Large intestine (tissue), 3 donors: ENCODE measurements at regions not wholly inside any gene's neighbourhood (a gene's known extent, or its start where the extent isn't known, plus 50 kb on each side); places are given as distances from the start of the nearest gene placed in this dataset.
A peak's percentile ranks its signal among the peaks of the same experiment; 100 is the strongest.

ENCODE experiments used
- DNase-seq, 2 donors: peaks; one replicate each; pipeline versions ENCODE4 v3.0.0 to v3.0.0-alpha.2; 2013
- H3K27ac ChIP-seq: one replicate; pipeline ENCODE4 v1.5.1; 2013; ENCODE audit warnings: low read length
- H3K27me3 ChIP-seq: 2 replicates; pipeline ENCODE4 v1.6.1; 2013; ENCODE audit warnings: low read length; ENCODE audit not compliant: control insufficient read depth, insufficient read depth
- H3K36me3 ChIP-seq: 2 replicates; pipeline ENCODE4 v1.6.1; 2013; ENCODE audit warnings: low read length; ENCODE audit not compliant: control insufficient read depth, insufficient read depth
- H3K4me1 ChIP-seq: one replicate; pipeline ENCODE4 v1.6.1; 2013; ENCODE audit warnings: low read length; ENCODE audit not compliant: control insufficient read depth, insufficient read depth
- H3K4me3 ChIP-seq: one replicate; pipeline ENCODE4 v1.5.1; 2013; ENCODE audit warnings: low read length
- H3K9me3 ChIP-seq: one replicate; pipeline ENCODE4 v1.6.1; 2013; ENCODE audit warnings: mild to moderate bottlenecking, low read depth, low read length, moderate library complexity; ENCODE audit not compliant: control insufficient read depth
- WGBS: methylation state at CpG from one replicate; pipeline ENCODE4 v1.1.5; 2013; ENCODE audit warnings: low lambda C conversion rate; ENCODE audit not compliant: insufficient coverage; 5-methylcytosine and 5-hydroxymethylcytosine counted together

DNA sequence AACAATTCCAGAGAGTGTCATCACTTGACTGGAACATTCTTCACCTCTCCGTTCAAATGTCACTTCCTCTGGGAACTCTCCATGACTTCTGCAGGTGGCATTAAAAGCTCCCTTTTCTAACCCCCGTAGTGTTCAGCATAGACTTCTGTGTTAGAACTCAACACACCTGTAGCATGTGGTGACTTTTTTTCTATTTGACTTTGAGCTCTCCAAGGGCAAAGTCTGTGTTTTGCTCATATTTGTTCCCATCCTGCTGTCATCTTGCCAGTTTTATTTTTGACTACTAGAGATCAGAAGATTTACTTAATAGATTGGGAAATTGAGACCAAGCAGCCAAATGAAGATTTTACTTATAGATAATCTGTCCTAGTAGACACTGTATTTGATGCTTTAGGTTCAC, 367.1 kb downstream of the INSC start:
- Histone ChIP-seq H3K27ac (no peak overlapping the region), H3K4me1 (no peaks in the 10 kb centered on the region), H3K27me3 (no peaks in the 10 kb centered on the region), H3K9me3 (no peaks in the 10 kb centered on the region), H3K36me3 (no peaks in the 10 kb centered on the region), H3K4me3 (no peak overlapping the region)
- peak in 1 of 2 donors; percentile 41 for DNase-seq
- no CpG with 5 or more reads among the region's 2 CpGs for WGBS

DNA sequence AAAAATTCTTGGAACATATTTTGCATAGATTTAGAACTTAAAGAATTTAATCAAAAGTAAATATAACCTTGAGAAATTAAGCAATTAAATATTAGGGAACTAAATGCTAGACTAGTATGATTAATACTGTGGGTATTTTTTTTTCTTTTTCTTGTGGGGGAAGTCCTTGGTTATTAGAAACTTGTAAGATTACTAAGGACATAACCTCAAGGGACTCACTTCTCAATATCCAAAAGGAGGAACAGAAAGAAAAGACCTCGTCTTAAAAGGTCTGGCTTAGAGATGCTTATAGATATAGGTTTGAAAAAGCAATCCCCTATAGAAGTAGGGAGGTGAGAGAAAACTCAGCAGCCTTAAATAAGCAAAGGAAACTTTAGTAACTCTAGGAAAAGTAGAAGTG, 368.5 kb downstream of the INSC start:
- no peaks in the 10 kb centered on the region for H3K9me3 ChIP-seq
- no peaks in the 10 kb centered on the region for H3K4me1 ChIP-seq
- DNase-seq, result no peak
- no peaks in the 10 kb centered on the region for H3K36me3 ChIP-seq
- no peak overlapping the region for H3K4me3 ChIP-seq
- H3K27me3 ChIP-seq, result no peaks in the 10 kb centered on the region
- WGBS, result no CpG with 5 or more reads among the region's 1 CpG
- H3K27ac ChIP-seq, result no peak overlapping the region

DNA sequence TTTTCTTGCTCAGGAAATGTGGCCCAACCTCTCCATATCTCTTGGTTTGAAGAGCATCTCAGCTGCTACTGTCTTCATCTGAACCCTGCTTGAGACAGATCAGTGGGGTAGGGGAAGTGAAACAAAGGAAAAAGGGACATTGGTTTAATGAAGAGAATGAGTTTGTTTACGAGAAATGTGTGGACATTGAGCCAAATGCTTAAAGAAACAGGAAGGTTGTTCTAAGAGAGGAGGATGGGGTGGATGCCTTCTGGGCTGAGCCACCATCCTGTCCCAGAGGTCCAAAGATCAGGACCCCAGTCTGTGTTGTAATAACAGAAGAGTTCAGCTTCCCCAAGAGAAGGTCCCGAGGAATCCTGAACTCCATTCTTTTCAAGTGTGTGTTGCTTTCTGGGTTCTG, 369.7 kb downstream of the INSC start:
- Histone ChIP-seq H3K4me3 (no peak overlapping the region), H3K27me3 (no peaks in the 10 kb centered on the region), H3K9me3 (no peaks in the 10 kb centered on the region), H3K36me3 (no peaks in the 10 kb centered on the region), H3K27ac (no peak overlapping the region), H3K4me1 (no peaks in the 10 kb centered on the region)
- 14% methylated on average over 1 of the region's 2 CpGs for WGBS
- DNase-seq, result no peak

DNA sequence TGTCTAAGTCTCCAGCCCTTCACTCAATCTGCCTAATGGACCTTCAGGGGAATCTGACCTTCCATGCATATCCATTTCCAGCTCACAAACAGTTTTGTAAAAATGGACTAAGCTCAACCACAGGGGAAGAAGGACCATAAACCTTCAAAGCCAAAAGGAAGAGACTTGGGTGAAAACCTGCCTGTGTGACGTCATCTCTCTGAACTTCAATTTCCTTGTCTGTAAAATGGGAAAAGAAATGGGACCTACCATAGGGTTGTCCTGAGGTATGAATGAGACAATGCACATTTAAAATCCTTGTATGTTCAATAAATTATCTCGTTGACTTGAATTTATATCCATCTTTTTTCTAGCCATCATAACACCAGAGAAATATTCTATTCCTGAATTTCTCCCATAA, 370.7 kb downstream of the INSC start:
- no peak overlapping the region for H3K27ac ChIP-seq
- H3K9me3 ChIP-seq, result no peaks in the 10 kb centered on the region
- H3K4me1 ChIP-seq, result no peaks in the 10 kb centered on the region
- H3K4me3 ChIP-seq, result no peak overlapping the region
- DNase-seq, result no peak
- H3K36me3 ChIP-seq, result no peaks in the 10 kb centered on the region
- 85% methylated on average over 2 of the region's 2 CpGs for WGBS
- no peaks in the 10 kb centered on the region for H3K27me3 ChIP-seq

DNA sequence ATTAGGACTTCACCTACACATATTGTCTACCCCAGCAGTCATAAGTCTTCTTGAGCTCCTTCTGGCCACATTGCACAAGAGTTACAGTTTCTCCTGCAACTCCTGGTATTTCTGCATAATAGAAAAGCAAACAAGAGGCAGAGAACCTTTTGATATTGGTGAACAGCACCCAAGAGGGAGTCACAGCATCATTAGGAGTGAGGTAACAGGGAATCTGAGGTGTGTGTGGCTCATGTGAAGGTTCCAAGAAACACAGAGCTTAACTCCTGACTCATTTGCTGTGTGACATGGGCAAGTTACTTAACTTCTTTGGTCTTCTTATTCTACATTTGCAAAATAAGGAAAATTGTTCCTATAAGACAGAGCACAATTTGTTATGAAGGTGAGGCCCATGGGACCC, 374.6 kb downstream of the INSC start:
- H3K9me3 ChIP-seq, result no peaks in the 10 kb centered on the region
- DNase-seq, result peak in 1 of 2 donors; percentile 48
- peak overlapping the region; percentile 17 for H3K27ac ChIP-seq
- peaks cover 15% of the 10 kb centered on the region for H3K4me1 ChIP-seq
- no peaks in the 10 kb centered on the region for H3K36me3 ChIP-seq
- no peaks in the 10 kb centered on the region for H3K27me3 ChIP-seq
- H3K4me3 ChIP-seq, result no peak overlapping the region

DNA sequence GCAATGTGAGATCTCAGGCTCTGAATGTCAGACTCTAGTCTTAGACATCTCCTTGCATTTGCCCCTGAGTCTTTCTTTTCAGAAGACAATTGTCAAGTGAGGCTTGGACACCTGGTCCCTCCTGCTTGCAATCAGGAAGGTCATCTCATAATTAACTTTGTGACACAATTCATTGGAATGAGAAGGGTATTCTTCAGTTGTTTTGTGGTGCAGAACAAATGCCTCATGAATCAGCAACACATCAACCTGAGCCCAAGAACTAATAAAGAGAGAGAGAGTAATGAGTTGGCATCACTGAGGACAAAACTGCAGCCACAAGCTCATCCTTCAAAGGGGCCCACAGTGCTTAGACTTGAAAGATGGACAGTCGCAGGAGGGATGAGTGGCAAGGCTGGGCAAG, 375.8 kb downstream of the INSC start:
- Histone ChIP-seq H3K4me1 (peaks cover 28% of the 10 kb centered on the region), H3K4me3 (no peak overlapping the region), H3K27me3 (no peaks in the 10 kb centered on the region), H3K9me3 (no peaks in the 10 kb centered on the region), H3K36me3 (no peaks in the 10 kb centered on the region), H3K27ac (no peak overlapping the region)
- 100% methylated on average over 1 of the region's 1 CpG for WGBS
- DNase-seq, result no peak

DNA sequence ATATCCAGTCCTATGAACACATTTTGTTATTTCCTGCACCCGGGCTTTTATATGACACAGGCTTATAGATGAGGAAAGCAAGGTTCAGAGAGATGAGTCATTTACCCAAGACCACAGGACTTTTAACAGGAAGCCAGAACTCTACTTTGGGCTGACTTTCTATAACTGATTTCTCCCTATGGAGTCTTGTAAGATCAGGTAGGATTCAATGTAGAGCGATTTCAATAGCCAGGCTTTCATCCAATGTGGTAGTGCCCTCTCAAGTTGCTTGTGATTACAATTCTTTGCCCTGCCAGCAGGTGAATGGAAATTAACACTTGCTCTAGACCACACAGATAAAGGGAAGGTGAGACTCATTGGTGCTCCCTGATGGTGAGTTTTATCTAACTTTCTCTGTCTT, 378.3 kb downstream of the INSC start:
- Histone ChIP-seq H3K27ac (peak overlapping the region; percentile 31), H3K9me3 (no peaks in the 10 kb centered on the region), H3K4me1 (peaks cover 53% of the 10 kb centered on the region), H3K4me3 (no peak overlapping the region), H3K36me3 (no peaks in the 10 kb centered on the region), H3K27me3 (no peaks in the 10 kb centered on the region)
- no CpG with 5 or more reads among the region's 2 CpGs for WGBS
- DNase-seq, result no peak

DNA sequence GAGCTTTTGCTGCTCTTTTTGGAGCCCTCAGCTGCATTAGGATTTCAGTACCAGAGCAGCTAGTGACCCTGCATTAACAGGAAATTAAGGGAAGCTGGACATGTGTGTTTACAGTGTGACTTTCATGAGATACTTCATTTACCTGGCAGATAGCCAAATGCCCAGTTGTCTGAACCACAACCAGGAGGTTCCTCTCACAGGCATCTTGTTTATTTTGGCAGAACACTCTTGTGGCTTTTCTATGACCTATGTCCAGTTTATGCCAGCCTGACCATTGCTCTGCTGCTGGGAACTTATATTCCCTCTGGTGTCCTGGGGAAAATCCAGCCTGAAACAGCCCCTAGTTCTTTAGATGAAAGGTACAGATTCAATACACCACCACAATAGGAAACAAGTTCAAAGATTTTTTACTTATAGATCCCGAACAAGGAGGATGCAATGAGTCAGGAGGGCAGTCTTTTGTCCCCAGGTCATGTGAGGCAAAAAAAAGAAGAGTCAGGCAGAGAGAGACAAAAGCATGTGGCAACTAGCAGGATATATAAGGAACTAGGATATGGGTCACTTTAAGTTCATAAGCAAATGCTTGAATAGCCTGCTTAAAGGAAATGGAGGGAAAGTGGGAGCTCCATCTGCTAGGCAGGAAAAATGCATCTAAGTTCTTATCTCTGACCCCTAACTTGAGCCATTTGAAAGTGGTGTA, 379.3 kb downstream of the INSC start:
- no peak overlapping the region for H3K4me3 ChIP-seq
- peak overlapping the region; percentile 92 for H3K27ac ChIP-seq
- no peaks in the 10 kb centered on the region for H3K27me3 ChIP-seq
- H3K4me1 ChIP-seq, result peaks cover 59% of the 10 kb centered on the region
- peak in 1 of 2 donors; percentile 61 for DNase-seq
- H3K36me3 ChIP-seq, result no peaks in the 10 kb centered on the region
- no CpG with 5 or more reads among the region's 1 CpG for WGBS
- no peaks in the 10 kb centered on the region for H3K9me3 ChIP-seq

DNA sequence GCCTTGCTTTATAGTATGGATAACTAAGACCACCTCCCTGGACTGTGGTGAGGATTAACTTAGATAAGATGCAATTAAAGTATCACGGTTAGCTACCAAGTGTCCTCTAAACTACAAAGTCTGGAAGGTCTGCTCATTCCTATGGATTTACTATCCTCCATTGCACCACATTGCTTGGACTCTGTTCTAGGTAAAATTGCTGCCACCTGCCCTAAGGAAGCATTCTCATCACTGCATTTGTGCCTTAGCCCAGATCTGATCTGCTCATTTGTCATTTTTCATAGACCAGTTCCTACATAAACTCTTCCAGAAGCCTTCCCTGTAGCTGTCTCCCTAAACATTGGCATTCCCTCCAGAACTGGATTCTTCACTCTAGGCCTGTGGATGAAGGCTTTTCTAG, 380.0 kb downstream of the INSC start:
- Histone ChIP-seq H3K36me3 (no peaks in the 10 kb centered on the region), H3K9me3 (no peaks in the 10 kb centered on the region), H3K4me3 (no peak overlapping the region), H3K27me3 (no peaks in the 10 kb centered on the region), H3K27ac (peak overlapping the region; percentile 92), H3K4me1 (peaks cover 66% of the 10 kb centered on the region)
- WGBS, result no CpG with 5 or more reads among the region's 1 CpG
- peak; percentile 60 to 76 for DNase-seq

DNA sequence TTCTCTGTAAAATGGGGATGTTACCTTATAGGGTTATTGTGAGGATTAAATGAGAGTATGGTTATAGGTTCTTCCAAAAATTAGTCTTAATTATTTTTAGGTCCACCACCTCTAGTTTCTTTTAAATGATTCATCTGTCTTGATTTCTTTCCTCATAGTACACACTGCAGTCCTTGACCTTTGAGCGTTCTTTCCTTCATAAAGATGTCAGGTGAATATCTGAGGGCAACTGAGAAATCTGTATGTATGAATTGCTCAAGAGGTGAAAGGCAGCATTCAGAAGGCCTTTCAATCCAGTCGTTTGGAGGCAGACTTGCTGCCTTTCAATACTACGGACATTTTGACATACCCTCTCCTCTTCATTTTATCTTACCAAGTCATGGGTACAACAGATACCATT, 380.7 kb downstream of the INSC start:
- no CpG with 5 or more reads among the region's 3 CpGs for WGBS
- no peak overlapping the region for H3K4me3 ChIP-seq
- H3K27ac ChIP-seq, result peak overlapping the region; percentile 92
- peak; percentile 67 to 82 for DNase-seq
- H3K27me3 ChIP-seq, result no peaks in the 10 kb centered on the region
- no peaks in the 10 kb centered on the region for H3K36me3 ChIP-seq
- H3K9me3 ChIP-seq, result no peaks in the 10 kb centered on the region
- peaks cover 71% of the 10 kb centered on the region for H3K4me1 ChIP-seq

DNA sequence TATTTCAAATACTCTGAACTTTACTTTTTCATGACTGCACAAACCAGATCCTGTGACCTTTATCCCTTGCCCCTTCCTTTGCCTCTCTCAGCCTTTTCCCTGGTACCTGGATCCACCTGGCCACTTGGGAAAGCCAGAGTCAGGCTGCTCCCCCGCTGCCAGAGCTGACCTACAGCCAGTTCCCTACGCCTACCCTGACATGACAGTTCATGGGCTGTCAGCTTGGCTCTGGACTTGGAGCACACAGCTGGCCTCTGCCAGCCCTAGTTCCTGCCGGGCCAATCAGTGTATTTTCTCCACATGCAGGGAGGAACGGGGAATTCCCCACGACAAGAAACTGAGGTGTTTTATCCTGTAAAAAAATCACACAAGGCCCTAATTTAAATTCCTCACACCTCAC, 382.6 kb downstream of the INSC start:
- Histone ChIP-seq H3K27ac (peak overlapping the region; percentile 92), H3K4me3 (no peak overlapping the region), H3K27me3 (no peaks in the 10 kb centered on the region), H3K9me3 (no peaks in the 10 kb centered on the region), H3K4me1 (peaks cover 71% of the 10 kb centered on the region), H3K36me3 (no peaks in the 10 kb centered on the region)
- WGBS, result no CpG with 5 or more reads among the region's 5 CpGs
- DNase-seq, result peak; percentile 68 to 85
